HG02885 (cell line): ENCODE measurements at regions not wholly inside any gene's neighbourhood (a gene's known extent, or its start where the extent isn't known, plus 50 kb on each side); places are given as distances from the start of the nearest gene placed in this dataset.
"Not testable (repeated sequence)": the region's sequence is repeated elsewhere in the genome, so short reads cannot be mapped to it uniquely, and the experiment has no call there.

Source experiments
- ATAC-seq: cut with Tn5 transposase; IDR thresholded peaks from one replicate; pipeline ENCODE4 v1.9.1; 2021; ENCODE audit warnings: mild to moderate bottlenecking; ENCODE audit not compliant: unreplicated experiment, poor library complexity

DNA sequence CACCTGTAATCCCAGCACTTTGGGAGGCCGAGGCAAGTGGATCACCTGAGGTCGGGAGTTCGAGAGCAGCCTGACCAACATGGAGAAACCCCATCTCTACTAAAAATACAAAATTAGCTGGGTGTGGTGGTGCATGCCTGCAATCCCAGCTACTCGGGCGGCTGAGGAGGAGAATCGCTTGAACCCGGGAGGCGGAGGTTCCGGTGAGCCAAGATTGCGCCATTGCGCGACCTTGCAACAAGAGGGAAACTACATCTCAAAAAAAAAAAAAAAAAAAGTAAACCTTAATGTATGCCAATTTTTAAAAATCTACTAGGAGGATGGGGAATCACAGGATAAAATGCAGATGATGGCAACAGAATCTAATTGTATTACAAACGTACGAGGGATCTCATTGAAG, 95.5 kb upstream of the SIRPA start:
- not testable (repeated sequence) for ATAC-seq

DNA sequence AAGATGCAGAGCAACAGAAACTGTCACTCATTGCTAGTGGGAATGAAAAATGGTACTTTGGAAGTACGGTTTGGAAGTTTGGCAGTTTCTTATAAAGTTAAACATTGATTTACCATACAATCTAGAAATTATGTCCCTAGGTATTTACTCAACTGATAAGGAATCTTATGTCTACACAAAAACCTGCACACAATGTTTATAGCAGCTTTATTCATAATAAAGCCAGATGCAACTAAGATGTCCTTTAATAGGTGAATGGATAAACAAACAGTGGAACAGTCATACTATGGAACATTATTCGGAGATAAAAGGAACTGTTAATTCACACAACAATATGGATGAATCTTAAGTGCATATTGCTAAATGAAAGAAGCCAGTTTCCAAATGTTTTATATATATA, 96.2 kb upstream of the SIRPA start:
- no peak for ATAC-seq

DNA sequence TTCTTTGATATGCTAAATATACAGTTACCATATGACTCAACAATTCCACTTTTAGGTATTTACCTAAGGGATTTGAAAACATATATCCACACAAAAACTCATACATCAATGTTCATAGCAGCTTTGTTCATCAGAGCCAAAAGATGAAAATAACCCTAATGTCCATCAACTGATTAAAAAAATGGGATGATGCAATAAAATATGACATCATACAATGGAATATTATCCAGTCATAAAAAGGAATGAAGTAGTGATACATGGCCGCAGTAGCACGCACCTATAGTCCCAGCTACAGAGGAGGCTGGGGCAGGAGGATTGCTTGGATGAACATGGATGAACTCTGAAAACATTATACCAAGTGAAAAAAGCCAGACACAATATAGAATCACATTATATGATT, 101.4 kb upstream of the SIRPA start:
- ATAC-seq = no peak

DNA sequence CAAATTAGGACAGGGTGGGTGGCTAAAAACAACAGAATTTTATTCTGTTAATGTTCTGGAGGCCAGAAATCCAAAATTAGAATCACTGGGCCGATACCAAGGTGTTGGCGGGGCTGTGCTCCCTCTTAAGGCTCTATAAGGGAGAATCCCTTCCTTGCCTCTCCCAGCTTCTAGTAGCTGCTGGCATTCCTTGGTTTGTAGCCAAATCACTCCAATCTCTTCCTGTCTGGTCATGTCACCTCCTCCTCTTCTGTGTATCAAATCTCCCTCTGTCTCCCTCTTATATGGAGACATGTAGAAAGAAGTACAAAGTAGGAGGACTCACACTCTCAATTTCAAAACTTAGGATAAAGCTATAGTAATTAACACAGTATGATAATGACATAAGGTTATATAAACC, 102.9 kb upstream of the SIRPA start:
- ATAC-seq = no peak

DNA sequence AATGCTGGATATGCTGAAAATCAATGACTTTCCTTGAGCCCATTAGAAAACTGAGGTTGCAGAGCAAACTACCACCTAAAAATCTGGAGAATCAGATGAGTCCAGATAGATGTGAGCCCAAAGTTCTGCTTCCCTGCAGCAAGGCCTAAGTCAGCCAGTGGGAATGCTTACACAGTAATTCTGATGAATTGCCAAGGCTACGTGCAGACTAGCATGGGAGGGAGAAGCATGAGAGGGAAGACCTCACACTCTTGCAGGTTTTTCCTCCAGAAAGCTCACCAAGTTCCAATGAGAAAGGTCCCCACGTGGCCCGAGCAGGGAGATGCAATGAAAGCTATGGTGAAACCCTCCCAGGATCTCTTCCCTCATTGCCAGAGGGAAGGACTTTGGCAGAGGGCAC, 104.8 kb upstream of the SIRPA start:
- no peak for ATAC-seq

DNA sequence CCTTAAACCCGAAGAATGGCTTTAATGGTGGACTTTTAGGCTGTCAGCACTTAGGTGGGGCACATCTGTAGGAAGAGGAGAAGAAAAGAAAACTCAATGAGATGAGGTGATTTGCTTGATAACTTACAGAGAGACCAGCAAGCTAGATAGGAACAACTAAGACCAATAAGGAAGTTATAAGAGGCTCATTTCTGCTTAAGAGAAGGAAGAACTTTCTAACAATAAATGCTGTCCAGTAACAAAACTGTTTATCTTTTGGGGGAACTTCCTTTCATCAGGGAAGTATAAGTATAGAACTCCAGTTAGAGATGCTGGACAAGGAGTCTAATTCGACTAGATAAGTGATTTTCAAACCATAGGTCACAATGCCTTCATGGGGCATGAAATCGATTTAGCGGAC, 107.2 kb upstream of the SIRPA start:
- ATAC-seq = no peak

DNA sequence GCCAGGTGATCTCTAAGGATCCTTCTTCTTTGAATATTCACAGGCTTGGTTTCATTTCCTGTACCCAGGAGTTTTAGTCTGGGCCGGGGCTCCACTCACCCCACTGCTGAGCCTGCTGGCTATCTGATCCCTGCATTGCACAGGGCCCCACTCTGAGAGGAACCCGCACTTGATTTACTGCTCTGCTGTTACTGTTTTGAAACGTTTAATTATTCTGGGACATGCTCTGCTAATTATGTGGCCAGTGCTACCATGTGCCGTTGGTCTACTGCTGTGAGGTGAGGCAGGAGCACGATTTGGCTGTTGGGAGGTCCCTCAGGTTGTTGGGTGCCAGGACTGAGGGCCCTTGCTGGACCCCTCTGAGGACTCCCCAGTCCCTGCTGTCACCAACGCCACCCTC, 108.7 kb upstream of the SIRPA start:
- ATAC-seq = no peak

DNA sequence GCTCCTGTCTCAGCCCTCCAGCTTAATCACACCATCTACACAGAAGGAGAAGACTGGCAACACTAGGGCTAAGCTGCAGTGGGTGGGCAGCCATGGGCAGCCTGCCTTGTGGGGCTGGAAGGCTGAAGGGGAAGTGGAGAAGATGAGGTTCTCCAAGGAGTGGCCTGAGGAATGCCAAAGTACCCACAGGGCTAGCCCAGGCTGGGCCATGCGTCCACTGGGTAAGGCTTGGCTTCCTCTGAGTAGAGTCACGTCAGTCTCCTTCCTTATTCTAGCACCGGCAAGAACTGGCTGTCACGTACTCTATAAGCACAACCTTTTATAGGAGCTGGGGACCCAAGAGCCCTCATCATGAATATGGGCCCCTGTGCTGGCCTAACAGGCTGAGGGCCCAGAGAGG, 110.6 kb upstream of the SIRPA start:
- ATAC-seq = no peak

DNA sequence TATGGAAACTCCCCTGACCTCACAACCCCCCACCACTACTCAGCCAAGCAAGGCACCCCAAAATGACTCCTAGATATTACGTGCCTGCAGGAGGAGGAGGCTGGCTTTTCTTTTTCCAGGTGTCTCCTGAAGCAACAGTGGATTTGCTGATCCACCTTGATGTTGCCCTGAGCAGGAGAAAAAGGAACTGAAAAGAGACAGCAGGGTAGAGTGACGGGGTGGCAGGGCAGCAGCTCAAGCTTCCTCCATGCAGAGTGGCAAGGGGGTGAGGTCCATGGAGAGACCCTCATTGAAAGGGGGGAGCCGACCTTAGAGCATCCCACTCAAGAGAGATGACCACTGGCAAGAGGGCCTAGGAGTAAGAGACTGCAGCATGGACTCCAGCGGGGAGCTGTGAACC, 112.0 kb upstream of the SIRPA start:
- no peak for ATAC-seq

DNA sequence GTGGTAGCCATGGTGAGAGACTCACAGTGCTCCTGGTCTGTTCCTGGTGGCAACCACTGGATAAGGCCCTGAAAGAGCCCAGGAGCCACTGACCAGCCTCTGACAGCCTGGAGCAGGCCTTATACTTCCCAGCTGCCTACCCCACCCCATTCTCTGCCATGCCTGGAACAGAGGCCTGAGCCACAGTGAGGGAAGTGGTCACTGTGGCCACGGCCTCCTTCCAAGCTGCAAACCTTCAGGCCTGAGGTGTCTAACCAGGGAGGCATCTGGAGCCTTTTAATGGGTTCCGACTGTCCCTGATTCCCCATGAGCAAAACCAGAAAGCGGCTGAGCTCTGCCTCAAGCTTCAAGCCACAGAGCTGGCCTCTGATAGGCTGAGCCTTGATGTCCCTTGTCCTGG, 113.0 kb upstream of the SIRPA start:
- no peak for ATAC-seq

DNA sequence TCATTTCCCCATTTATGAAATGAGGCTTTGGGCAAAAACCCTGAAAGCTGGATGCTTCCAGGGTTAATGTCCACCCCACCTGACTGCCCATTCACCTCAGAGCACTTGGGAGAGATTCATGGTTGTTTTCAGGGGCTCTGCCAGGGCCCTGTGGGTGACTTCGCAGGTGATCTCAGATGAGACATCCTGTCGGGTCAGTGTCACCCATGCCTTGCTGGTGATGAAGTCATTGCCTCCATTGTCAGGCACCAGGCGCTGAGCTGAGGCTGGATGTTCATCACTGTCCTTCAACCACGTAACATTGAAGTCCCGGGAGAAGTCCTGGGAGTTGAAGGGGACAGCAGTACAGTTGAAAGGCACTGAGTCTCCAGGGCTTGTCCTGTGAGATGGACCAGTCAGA, 115.6 kb upstream of the SIRPA start:
- no peak for ATAC-seq

DNA sequence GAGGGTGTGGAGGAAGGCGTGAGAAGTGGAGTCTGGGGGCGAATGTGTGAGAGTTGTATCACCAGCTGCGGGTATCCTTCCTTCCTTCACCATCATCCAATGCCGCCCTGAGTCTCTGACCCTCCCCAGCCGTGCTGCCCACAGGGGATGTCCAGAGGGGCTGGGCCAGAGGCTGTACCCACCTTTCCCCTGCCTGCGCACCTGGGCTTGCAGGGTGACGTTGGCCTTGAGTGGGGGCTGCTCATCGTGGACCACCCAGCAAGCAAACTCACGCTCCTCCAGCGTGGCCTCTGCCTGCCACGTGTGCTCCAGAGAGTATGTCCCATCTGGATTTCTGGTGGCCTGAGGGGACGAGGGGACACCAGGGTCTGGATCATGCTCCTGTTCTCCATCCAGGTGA, 116.9 kb upstream of the SIRPA start:
- no peak for ATAC-seq

DNA sequence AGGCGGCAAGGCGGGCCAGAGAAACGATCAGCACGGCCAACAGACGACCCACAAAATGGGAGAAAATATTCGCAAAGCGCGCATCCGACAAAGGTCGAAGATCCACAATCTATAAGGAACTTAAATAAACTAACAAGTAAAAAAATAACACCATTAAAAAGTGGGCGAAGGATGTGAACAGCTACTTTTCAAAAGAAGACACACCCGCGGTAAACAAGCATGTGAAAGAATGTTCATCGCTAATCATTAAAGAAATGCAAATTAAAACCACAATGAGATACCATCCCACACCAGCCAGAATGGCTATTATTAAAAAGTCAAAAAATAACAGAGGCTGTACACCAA, 117.8 kb upstream of the SIRPA start:
- ATAC-seq = no peak

DNA sequence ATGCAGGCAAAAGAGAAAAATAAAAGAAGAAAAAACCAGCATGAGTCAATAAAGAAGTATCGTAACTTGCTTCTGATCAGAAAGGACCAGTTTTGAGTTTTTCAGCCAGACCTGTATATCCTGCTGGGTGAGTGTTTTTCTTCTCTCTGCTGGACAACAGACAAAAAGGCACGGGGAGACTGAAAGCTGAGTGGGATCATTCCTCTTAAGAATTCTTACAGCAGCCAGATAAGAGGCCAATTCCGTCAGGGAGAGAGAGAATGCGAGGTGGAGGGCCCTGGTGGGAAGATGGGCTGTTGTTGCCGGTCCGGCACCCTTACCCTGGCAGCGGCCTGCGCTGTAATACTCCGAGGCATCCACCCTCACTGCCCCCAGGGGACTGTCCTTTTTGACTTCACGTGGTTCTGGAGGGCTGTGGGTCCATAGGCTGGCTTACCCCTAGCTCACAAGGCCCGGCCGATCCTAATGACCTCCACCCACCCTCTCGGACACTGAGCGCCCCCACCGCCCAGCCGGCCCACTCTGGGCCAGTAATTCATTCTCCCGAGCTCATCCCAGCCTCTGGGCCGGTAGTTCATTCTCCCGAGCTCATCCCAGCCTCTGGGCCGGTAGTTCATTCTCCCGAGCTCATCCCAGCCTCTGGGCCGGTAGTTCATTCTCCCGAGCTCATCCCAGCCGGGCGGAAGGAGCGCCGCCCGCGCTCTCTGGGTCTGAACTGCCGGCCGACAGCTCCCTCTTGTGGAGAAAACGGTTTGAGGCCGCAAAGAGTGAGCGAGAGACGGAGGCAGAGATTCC, 118.3 kb upstream of the SIRPA start:
- ATAC-seq = peak; percentile 80

DNA sequence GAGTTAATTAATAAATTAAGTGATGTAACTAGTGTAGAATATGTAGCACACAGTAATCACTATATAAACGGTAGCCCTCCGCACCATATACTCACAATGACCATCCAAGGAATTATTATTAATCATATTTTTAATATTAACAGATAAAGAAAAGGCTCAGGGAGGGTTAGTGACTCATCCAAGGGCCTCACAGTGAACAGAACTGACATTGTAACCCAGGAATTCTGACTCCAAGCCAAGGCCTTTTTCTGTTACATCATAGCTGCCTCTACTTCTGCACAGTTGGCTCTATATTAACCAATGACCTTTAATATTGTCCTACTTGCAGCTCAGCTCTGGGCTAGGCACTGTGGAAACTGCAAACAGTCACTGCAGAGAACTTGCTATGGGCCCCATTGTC, 117.5 kb upstream of the SIRPG start:
- no peak for ATAC-seq

DNA sequence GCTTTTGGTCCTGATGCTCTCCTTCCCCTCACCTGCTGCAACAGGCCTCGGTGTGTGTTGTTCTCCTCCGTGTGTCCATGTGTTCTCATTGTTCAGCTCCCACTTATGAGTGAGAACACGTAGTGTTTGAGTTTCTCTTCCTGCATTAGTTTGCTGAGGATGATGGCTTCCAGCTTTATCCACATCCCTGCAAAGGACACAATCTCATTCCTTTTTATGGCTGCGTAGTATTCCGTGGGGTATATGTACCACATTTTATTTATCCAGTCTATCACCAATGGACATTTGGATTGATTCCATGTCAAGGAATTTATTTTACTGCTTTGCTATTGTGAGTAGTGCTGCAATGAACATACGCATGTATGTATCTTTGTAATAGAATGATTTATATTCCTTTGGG, 116.9 kb upstream of the SIRPG start:
- ATAC-seq = no peak

DNA sequence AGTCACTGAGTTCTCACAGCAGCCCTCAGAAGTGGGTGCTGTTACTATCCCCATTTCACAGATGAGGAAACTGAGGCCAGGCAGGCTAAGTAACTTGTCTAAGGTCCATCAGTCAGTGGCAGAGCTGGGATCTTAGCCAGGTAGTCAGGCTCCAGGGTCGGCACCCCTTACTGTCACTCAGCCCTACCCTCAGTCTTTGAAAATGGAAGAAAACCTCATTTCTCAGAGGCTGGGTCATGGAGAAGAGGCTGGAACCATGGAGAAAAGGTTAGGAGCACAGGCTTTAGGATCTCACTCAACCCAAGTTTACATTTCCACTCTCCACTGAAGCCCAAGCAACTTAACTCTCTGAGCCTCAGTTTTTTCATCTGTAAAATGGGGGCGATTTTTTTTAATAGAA, 116.2 kb upstream of the SIRPG start:
- no peak for ATAC-seq

DNA sequence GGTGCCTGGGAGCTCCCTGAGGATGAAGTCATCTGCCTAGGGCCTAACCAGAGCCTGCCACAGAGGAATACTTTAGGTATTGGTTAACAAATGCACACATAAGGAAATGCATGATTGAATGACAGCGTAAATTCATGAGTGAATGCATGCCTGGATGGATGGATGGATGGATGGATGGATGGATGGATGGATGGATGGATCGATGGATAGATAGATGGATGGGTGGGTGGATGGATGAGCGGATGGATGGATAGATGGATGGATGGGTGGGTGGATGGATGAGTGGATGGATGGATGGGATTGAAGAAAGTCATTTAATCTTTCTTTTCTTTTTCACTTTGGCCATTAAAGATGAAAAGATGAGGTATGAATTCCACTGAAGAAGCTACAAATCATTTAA, 111.9 kb upstream of the SIRPG start:
- ATAC-seq = no peak

DNA sequence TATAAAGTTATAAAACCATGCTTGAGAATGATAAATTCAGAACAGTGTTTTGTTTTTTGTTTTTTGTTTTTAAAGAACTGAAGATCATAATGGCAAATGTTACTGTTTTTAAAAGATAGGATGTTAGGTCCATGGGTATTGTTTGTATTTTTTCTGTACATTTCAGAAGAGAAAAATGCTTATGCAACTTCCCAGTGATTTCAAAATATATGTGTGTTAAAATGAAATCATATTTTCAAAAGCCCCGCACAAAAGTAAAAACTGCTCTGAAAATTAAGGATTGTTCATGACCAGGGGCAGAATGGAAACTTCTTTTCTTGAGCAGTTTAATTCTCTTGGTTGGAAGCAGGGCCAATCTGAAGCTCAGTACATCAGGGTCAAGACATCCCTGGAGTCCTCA, 109.2 kb upstream of the SIRPG start:
- no peak for ATAC-seq

DNA sequence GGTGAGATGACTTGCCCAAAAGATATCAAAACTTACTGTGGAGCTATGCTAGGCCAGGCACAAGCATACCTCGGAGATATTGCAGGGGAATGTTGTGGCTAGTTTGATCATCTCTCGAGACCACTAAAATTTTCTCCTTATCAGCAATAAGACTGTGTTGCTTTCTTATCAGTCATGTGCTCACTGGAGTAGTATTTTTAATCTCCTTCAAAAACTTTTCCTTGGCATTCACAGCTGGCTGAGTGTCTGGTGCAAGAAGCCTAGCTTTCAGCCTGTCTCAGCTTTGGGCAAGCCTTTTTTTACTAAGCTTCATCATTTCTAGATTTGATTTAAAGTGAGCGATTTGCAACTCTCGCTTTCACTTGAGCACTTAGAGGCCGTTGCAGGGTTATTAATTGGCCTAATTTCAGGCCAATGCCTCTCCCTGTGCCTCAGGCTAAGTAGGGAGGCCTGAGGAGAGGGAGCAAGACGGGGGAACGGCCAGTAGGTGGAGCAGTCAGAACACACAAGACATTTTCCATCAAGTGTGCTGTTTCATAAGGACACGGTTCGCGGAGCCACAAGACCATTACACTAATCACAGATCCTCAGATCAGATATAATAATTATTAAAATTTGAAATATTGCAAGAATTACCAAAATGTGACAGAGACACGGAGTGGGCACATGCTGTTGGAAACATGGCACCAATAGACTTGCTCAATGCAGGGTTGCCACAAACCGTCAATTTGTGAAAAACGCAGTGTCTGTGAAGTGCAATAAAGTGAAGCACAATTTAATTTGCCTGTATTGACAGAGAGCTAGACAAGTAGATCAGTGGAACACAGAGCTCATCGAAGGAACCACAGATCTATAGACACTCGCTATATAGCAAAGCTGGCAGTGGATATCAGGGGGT, 106.8 kb upstream of the SIRPG start:
- peak; percentile 74 for ATAC-seq

DNA sequence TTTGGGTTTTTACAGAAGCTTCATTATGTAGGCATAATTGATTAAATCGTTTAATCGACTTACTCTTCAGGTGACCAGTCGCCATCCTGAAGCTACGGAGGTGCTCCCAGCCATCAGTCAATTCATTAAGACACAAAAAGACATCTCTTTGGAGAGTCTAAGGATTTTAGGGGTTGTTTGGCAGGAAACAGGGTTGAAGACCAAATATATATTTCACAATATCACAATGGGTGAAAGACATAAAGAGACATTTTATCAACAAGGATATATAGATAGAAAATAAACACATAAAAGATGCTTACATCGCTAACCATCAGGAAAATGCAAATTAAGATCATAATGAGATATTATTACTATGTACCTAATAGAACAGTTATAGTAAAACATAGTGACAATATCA, 104.0 kb upstream of the SIRPG start:
- ATAC-seq = no peak

DNA sequence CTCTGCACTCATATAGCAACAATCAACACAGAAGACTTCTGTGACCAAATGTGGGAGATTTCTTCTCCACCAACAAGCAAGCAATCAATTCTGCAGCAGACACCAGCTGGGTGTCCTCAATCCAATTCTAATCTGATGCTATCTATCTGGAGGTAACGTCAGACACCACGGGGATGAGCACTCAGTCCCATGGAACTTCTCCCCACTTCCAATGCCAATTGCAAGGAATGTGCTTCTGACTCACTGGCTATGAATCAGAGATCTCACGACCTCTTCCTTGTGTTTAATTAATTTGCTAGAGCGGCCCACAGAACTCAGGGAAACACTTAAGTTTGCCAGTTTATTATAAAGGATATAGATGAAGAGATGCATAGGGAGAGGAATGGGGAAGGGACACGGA, 103.5 kb upstream of the SIRPG start:
- ATAC-seq = no peak
